HEK293 (cell line): ENCODE measurements at regions not wholly inside any gene's neighbourhood (a gene's known extent, or its start where the extent isn't known, plus 50 kb on each side); places are given as distances from the start of the nearest gene placed in this dataset.

Source experiments
- CTCF ChIA-PET: fragments of 350-600 bp; formaldehyde crosslinking; extraction: SDS; loops from one replicate; lab custom pipeline; 2021; ENCODE audit warnings: antibody characterized with exemption; lab: Yijun Ruan, JAX
- POLR2A ChIA-PET: fragments of 300-600 bp; formaldehyde crosslinking; extraction: SDS; loops from one replicate; lab custom pipeline; 2020; ENCODE audit warnings: antibody characterized with exemption, inconsistent platforms; lab: Yijun Ruan, JAX
- H3K27ac ChIP-seq: fragments of 200-500 bp; sonication (Bioruptor generic); 2 replicates; pipeline ENCODE4 v1.5.1; 2014; ENCODE audit warnings: low read depth, low read length, control low read depth, inconsistent platforms; ENCODE audit errors: extremely low read depth
- H3K36me3 ChIP-seq, 2 experiments: fragments of 200-500 bp in 1 of 2; sonication (Bioruptor generic) in 1 of 2; 1 replicate in 1 of 2; 2 replicates in 1 of 2; pipeline ENCODE4 v1.5.1; 2014 to 2017; ENCODE audit warnings: inconsistent platforms in 2 of 2, low read length in 2 of 2; ENCODE audit not compliant: control insufficient read depth in 2 of 2, insufficient read depth in 1 of 2
- H3K4me1 ChIP-seq: fragments of 200-500 bp; sonication (Bioruptor generic); 2 replicates; pipeline ENCODE4 v1.5.1; 2014; ENCODE audit warnings: mild to moderate bottlenecking, low read length, inconsistent platforms; ENCODE audit not compliant: control insufficient read depth, insufficient read depth
- H3K4me3 ChIP-seq: 2 replicates; pipeline ENCODE4 v1.5.1; 2011; ENCODE audit warnings: low read depth, mild to moderate bottlenecking, control low read depth, low read length, moderate library complexity
- H3K9me3 ChIP-seq: fragments of 200-500 bp; sonication (Bioruptor generic); 2 replicates; pipeline ENCODE4 v1.5.1; 2014; ENCODE audit warnings: low read depth, low read length, inconsistent platforms; ENCODE audit not compliant: control insufficient read depth, insufficient read depth
- GFI1B ChIP-seq: fragments of 450-650 bp; formaldehyde crosslinking; IDR thresholded peaks from 2 replicates; pipeline ENCODE4 v1.5.1; 2016; ENCODE audit warnings: missing biosample characterization, missing genetic modification characterization
- HOXA7 ChIP-seq: sonication (generic); formaldehyde crosslinking; IDR thresholded peaks from 2 replicates; pipeline ENCODE4 v1.8.1; 2022; ENCODE audit warnings: missing genetic modification reagents, borderline replicate concordance
- KLF9 ChIP-seq: fragments of 450-650 bp; formaldehyde crosslinking; IDR thresholded peaks from 2 replicates; pipeline ENCODE4 v1.5.1; 2016; ENCODE audit warnings: missing biosample characterization, missing genetic modification characterization, low read depth
- MZF1 ChIP-seq: fragments of 450-650 bp; formaldehyde crosslinking; IDR thresholded peaks from 2 replicates; pipeline ENCODE4 v1.5.1; 2017; ENCODE audit warnings: missing biosample characterization, missing genetic modification characterization, borderline replicate concordance
- SP2 ChIP-seq: fragments of 450-650 bp; formaldehyde crosslinking; IDR thresholded peaks from 2 replicates; pipeline ENCODE4 v1.5.1; 2016; ENCODE audit warnings: missing biosample characterization, missing genetic modification characterization
- WT1 ChIP-seq: fragments of 450-650 bp; formaldehyde crosslinking; IDR thresholded peaks from 2 replicates; pipeline ENCODE4 v1.5.1; 2016; ENCODE audit warnings: missing biosample characterization, missing genetic modification characterization
- ZEB2 ChIP-seq: fragments of 450-650 bp; formaldehyde crosslinking; IDR thresholded peaks from 2 replicates; pipeline ENCODE4 v1.5.1; 2016; ENCODE audit warnings: missing biosample characterization, missing genetic modification characterization
- ZFP3 ChIP-seq: fragments of 450-650 bp; formaldehyde crosslinking; IDR thresholded peaks from 2 replicates; pipeline ENCODE4 v1.5.1; 2016; ENCODE audit warnings: low read depth, missing biosample characterization, missing genetic modification characterization
- ZNF10 ChIP-seq: fragments of 450-650 bp; formaldehyde crosslinking; IDR thresholded peaks from 2 replicates; pipeline ENCODE4 v1.5.1; 2017; ENCODE audit warnings: missing biosample characterization, missing genetic modification characterization
- ZNF140 ChIP-seq: fragments of 450-650 bp; formaldehyde crosslinking; IDR thresholded peaks from 2 replicates; pipeline ENCODE4 v1.5.1; 2016; ENCODE audit warnings: missing biosample characterization, missing genetic modification characterization
- ZNF169 ChIP-seq: fragments of 450-650 bp; formaldehyde crosslinking; IDR thresholded peaks from 2 replicates; pipeline ENCODE4 v1.5.1; 2016; ENCODE audit warnings: missing biosample characterization, missing genetic modification characterization
- ZNF174 ChIP-seq: fragments of 450-650 bp; formaldehyde crosslinking; IDR thresholded peaks from 2 replicates; pipeline ENCODE4 v1.5.0; 2017; ENCODE audit warnings: missing biosample characterization, mild to moderate bottlenecking, missing genetic modification characterization
- ZNF19 ChIP-seq: fragments of 450-650 bp; formaldehyde crosslinking; IDR thresholded peaks from 2 replicates; pipeline ENCODE4; 2016; ENCODE audit warnings: missing biosample characterization, missing genetic modification characterization, low read depth
- ZNF2 ChIP-seq: fragments of 450-650 bp; formaldehyde crosslinking; IDR thresholded peaks from 2 replicates; pipeline ENCODE4 v1.5.1; 2016; ENCODE audit warnings: missing biosample characterization, missing genetic modification characterization
- ZNF266 ChIP-seq: fragments of 450-650 bp; formaldehyde crosslinking; IDR thresholded peaks from 2 replicates; pipeline ENCODE4 v1.5.1; 2016; ENCODE audit warnings: missing biosample characterization, missing genetic modification characterization, low read depth
- ZNF335 ChIP-seq: fragments of 450-650 bp; formaldehyde crosslinking; conservative IDR thresholded peaks from 2 replicates; pipeline ENCODE4 v1.5.1; 2016; ENCODE audit warnings: missing biosample characterization, missing genetic modification characterization
- ZNF366 ChIP-seq: fragments of 450-650 bp; formaldehyde crosslinking; conservative IDR thresholded peaks from 2 replicates; pipeline ENCODE4 v1.5.1; 2016; ENCODE audit warnings: missing biosample characterization, missing genetic modification characterization
- ZNF510 ChIP-seq: fragments of 450-650 bp; formaldehyde crosslinking; IDR thresholded peaks from 2 replicates; pipeline ENCODE4 v1.5.1; 2018; ENCODE audit warnings: mild to moderate bottlenecking, missing genetic modification characterization, missing biosample characterization; ENCODE audit not compliant: insufficient replicate concordance
- ZNF530 ChIP-seq: fragments of 450-650 bp; formaldehyde crosslinking; IDR thresholded peaks from 2 replicates; pipeline ENCODE4 v1.5.1; 2016; ENCODE audit warnings: low read depth, missing biosample characterization, missing genetic modification characterization
- ZNF580 ChIP-seq: fragments of 450-650 bp; formaldehyde crosslinking; IDR thresholded peaks from 2 replicates; pipeline ENCODE4 v1.5.1; 2016; ENCODE audit warnings: missing biosample characterization, missing genetic modification characterization
- ZNF626 ChIP-seq: fragments of 450-650 bp; sonication (Bioruptor Pico); formaldehyde crosslinking; IDR thresholded peaks from 2 replicates; pipeline ENCODE4 v1.5.1; 2018; ENCODE audit warnings: missing biosample characterization, missing genetic modification characterization, inconsistent platforms
- ZNF776 ChIP-seq: fragments of 450-650 bp; formaldehyde crosslinking; IDR thresholded peaks from 2 replicates; pipeline ENCODE4 v1.5.0; 2017; ENCODE audit warnings: missing biosample characterization, missing genetic modification characterization, borderline replicate concordance
- ZNF777 ChIP-seq: fragments of 450-650 bp; formaldehyde crosslinking; IDR thresholded peaks from 2 replicates; pipeline ENCODE4 v1.5.1; 2017; ENCODE audit warnings: missing biosample characterization, missing genetic modification characterization, borderline replicate concordance
- ZNF791 ChIP-seq: fragments of 450-650 bp; formaldehyde crosslinking; IDR thresholded peaks from 2 replicates; pipeline ENCODE4 v1.5.1; 2016; ENCODE audit warnings: missing biosample characterization, missing genetic modification characterization
- TF ChIP-seq, protein P1 (sequence below): fragments of 450-650 bp; formaldehyde crosslinking; IDR thresholded peaks from 2 replicates; pipeline ENCODE4 v1.5.1; 2017; ENCODE audit warnings: missing biosample characterization, missing genetic modification characterization
- TF ChIP-seq, protein P2 (sequence below): fragments of 450-650 bp; formaldehyde crosslinking; IDR thresholded peaks from 2 replicates; pipeline ENCODE4 v1.5.1; 2016; ENCODE audit warnings: missing biosample characterization, missing genetic modification characterization
- TF ChIP-seq, protein P3 (sequence below): fragments of 450-650 bp; formaldehyde crosslinking; IDR thresholded peaks from 2 replicates; pipeline ENCODE4 v1.5.1; 2016; ENCODE audit warnings: missing biosample characterization, missing genetic modification characterization, low read depth

- TF ChIP-seq ZNF19 = no peak
- TF ChIP-seq ZNF366 (tag by site-specific recombination) = no peak
- no peak for TF ChIP-seq ZFP3 (tag by site-specific recombination)
- TF ChIP-seq, protein P1, sequence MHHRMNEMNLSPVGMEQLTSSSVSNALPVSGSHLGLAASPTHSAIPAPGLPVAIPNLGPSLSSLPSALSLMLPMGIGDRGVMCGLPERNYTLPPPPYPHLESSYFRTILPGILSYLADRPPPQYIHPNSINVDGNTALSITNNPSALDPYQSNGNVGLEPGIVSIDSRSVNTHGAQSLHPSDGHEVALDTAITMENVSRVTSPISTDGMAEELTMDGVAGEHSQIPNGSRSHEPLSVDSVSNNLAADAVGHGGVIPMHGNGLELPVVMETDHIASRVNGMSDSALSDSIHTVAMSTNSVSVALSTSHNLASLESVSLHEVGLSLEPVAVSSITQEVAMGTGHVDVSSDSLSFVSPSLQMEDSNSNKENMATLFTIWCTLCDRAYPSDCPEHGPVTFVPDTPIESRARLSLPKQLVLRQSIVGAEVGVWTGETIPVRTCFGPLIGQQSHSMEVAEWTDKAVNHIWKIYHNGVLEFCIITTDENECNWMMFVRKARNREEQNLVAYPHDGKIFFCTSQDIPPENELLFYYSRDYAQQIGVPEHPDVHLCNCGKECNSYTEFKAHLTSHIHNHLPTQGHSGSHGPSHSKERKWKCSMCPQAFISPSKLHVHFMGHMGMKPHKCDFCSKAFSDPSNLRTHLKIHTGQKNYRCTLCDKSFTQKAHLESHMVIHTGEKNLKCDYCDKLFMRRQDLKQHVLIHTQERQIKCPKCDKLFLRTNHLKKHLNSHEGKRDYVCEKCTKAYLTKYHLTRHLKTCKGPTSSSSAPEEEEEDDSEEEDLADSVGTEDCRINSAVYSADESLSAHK (tag by site-specific recombination) = no peak
- TF ChIP-seq, protein P2, sequence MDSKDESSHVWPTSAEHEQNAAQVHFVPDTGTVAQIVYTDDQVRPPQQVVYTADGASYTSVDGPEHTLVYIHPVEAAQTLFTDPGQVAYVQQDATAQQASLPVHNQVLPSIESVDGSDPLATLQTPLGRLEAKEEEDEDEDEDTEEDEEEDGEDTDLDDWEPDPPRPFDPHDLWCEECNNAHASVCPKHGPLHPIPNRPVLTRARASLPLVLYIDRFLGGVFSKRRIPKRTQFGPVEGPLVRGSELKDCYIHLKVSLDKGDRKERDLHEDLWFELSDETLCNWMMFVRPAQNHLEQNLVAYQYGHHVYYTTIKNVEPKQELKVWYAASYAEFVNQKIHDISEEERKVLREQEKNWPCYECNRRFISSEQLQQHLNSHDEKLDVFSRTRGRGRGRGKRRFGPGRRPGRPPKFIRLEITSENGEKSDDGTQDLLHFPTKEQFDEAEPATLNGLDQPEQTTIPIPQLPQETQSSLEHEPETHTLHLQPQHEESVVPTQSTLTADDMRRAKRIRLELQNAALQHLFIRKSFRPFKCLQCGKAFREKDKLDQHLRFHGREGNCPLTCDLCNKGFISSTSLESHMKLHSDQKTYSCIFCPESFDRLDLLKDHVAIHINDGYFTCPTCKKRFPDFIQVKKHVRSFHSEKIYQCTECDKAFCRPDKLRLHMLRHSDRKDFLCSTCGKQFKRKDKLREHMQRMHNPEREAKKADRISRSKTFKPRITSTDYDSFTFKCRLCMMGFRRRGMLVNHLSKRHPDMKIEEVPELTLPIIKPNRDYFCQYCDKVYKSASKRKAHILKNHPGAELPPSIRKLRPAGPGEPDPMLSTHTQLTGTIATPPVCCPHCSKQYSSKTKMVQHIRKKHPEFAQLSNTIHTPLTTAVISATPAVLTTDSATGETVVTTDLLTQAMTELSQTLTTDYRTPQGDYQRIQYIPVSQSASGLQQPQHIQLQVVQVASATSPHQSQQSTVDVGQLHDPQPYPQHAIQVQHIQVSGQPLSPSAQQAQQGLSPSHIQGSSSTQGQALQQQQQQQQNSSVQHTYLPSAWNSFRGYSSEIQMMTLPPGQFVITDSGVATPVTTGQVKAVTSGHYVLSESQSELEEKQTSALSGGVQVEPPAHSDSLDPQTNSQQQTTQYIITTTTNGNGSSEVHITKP (tag by site-specific recombination) = no peak
- TF ChIP-seq, protein P3, sequence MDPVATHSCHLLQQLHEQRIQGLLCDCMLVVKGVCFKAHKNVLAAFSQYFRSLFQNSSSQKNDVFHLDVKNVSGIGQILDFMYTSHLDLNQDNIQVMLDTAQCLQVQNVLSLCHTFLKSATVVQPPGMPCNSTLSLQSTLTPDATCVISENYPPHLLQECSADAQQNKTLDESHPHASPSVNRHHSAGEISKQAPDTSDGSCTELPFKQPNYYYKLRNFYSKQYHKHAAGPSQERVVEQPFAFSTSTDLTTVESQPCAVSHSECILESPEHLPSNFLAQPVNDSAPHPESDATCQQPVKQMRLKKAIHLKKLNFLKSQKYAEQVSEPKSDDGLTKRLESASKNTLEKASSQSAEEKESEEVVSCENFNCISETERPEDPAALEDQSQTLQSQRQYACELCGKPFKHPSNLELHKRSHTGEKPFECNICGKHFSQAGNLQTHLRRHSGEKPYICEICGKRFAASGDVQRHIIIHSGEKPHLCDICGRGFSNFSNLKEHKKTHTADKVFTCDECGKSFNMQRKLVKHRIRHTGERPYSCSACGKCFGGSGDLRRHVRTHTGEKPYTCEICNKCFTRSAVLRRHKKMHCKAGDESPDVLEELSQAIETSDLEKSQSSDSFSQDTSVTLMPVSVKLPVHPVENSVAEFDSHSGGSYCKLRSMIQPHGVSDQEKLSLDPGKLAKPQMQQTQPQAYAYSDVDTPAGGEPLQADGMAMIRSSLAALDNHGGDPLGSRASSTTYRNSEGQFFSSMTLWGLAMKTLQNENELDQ = no peak
- TF ChIP-seq SP2 = no peak
- no peak for TF ChIP-seq HOXA7 (CRISPR knock-in tag)
- no peak for TF ChIP-seq ZNF10 (tag by site-specific recombination)
- no peak for TF ChIP-seq WT1 (tag by site-specific recombination)
- no peak for TF ChIP-seq ZNF174 (tag by site-specific recombination)
- no peak for TF ChIP-seq ZNF580
- TF ChIP-seq ZNF266 = no peak
- no peak for TF ChIP-seq GFI1B (tag by site-specific recombination)
- no peak for TF ChIP-seq MZF1 (tag by site-specific recombination)
- CTCF ChIA-PET = interaction anchor here (1.2 kb wide), 1 partner anchor 13 kb away, joined by 3 read pairs; no protein-coding TSS in a partner anchor
Observed at GRCh38 chr10:81031774-81032173, 494.1 kb downstream of the SH2D4B start.

DNA sequence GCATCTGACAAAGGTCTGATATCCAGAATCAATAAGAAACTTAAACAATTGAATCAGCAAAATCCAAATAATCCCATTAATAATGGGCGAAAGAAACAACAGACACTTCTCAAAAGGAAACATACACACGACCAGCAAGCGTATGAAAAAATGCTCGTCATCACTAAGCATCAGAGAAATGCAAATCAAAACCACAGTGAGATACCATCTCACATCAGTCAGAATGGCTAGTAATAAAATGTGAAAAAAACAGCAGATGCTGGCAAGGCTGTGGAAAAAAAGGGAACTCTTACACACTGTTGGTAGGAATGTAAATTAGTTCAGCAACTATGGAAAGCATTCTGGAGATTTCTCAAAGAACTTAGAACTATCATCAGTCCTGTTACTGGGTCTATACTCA is 496.7 kb downstream of the SH2D4B start:
- Histone ChIP-seq H3K27ac (no peak overlapping the region), H3K4me1 (no peaks in the 10 kb centered on the region), H3K36me3 (no peaks in the 10 kb centered on the region), H3K9me3 (no peaks in the 10 kb centered on the region), H3K4me3 (no peak overlapping the region)
- ChIA-PET POLR2A (no interaction called here), CTCF (no interaction called here)
- no peak for TF ChIP-seq ZNF776
- TF ChIP-seq ZNF626 (tag by site-specific recombination) = no peak
- no peak for TF ChIP-seq ZNF335 (tag by site-specific recombination)
- no peak for TF ChIP-seq KLF9 (tag by site-specific recombination)
- no peak for TF ChIP-seq ZNF530 (tag by site-specific recombination)
- TF ChIP-seq ZNF510 (tag by site-specific recombination) = no peak
- no peak for TF ChIP-seq ZNF169 (tag by site-specific recombination)
- TF ChIP-seq GFI1B (tag by site-specific recombination) = no peak
- TF ChIP-seq ZEB2 (tag by site-specific recombination) = no peak
- TF ChIP-seq ZNF140 (tag by site-specific recombination) = no peak
- no peak for TF ChIP-seq ZNF2
- no peak for TF ChIP-seq ZNF777 (tag by site-specific recombination)
- no peak for TF ChIP-seq ZNF791 (tag by site-specific recombination)

More at GRCh38 chr10:81031774-81032173, 494.1 kb downstream of the SH2D4B start:
- H3K4me1 ChIP-seq = no peaks in the 10 kb centered on the region
- POLR2A ChIA-PET = no interaction called here
- H3K27ac ChIP-seq = no peak overlapping the region
- H3K36me3 ChIP-seq = no peaks in the 10 kb centered on the region
- no peak overlapping the region for H3K4me3 ChIP-seq
- no peaks in the 10 kb centered on the region for H3K9me3 ChIP-seq
